ENCODE measurements at regions not wholly inside any gene's neighbourhood (a gene's known extent, or its start where the extent isn't known, plus 50 kb on each side); places are given as distances from the start of the nearest gene placed in this dataset.
"Not testable (repeated sequence)": the region's sequence is repeated elsewhere in the genome, so short reads cannot be mapped to it uniquely, and the experiment has no call there.

- H3K36me3 Mint-ChIP-seq (ENCODE audit: low read depth) = no peaks in the 10 kb centered on the region
- H3K27ac Mint-ChIP-seq = no peak overlapping the region
- Histone ChIP-seq H3K4me3 (ENCODE audit: low read length) (no peak overlapping the region), H3K9ac (ENCODE audit: extremely low read depth, low read length, poor library complexity, severe bottlenecking) (no peak overlapping the region), H3K36me3 (ENCODE audit: control insufficient read depth, insufficient read depth, low read length) (no peaks in the 10 kb centered on the region), H3K27ac (ENCODE audit: low read depth, low read length) (no peak overlapping the region), H3K9me3 (ENCODE audit: control insufficient read depth, low read length) (peaks cover 6% of the 10 kb centered on the region), H3K27me3 (ENCODE audit: control insufficient read depth, insufficient read depth, low read length, poor library complexity, severe bottlenecking) (no peaks in the 10 kb centered on the region), H3K4me1 (ENCODE audit: control insufficient read depth, insufficient read depth, low read length) (no peaks in the 10 kb centered on the region)
- peaks cover 8% of the 10 kb centered on the region for H3K9me3 Mint-ChIP-seq
- H3K4me3 Mint-ChIP-seq = no peak overlapping the region
- no peaks in the 10 kb centered on the region for H3K4me1 Mint-ChIP-seq
- no peaks in the 10 kb centered on the region for H3K27me3 Mint-ChIP-seq (ENCODE audit: insufficient read depth)
- WGBS, 2 experiments (ENCODE audit: insufficient coverage in 1 of 2, insufficient read length in 1 of 2) = 94 to 96% methylated on average over 9 to 26 of the region's 26 CpGs
- no peak for DNase-seq
- TF ChIP-seq, protein P1, sequence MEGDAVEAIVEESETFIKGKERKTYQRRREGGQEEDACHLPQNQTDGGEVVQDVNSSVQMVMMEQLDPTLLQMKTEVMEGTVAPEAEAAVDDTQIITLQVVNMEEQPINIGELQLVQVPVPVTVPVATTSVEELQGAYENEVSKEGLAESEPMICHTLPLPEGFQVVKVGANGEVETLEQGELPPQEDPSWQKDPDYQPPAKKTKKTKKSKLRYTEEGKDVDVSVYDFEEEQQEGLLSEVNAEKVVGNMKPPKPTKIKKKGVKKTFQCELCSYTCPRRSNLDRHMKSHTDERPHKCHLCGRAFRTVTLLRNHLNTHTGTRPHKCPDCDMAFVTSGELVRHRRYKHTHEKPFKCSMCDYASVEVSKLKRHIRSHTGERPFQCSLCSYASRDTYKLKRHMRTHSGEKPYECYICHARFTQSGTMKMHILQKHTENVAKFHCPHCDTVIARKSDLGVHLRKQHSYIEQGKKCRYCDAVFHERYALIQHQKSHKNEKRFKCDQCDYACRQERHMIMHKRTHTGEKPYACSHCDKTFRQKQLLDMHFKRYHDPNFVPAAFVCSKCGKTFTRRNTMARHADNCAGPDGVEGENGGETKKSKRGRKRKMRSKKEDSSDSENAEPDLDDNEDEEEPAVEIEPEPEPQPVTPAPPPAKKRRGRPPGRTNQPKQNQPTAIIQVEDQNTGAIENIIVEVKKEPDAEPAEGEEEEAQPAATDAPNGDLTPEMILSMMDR (conservative IDR thresholded peaks at IDR 0.05) = no peak
Measured at GRCh38 chr2:51780353-51780752, 748.4 kb upstream of the NRXN1 start.

DNA sequence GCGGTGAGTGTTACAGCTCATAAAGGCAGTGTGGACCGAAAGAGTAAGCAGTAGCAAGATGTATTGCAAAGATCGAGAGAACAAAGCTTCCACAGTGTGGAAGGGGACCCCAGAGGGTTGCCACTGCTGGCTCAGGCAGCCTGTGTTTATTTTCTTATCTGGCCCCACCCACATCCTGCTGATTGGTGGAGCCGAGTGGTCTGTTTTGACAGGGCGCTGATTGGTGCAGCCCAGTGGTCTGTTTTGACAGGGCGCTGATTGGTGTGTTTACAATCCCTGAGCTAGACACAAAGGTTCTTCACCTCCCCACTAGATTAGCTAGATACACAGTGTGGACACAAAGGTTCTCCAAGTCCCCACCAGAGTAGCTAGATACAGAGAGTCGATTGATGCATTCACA lies 747.8 kb upstream of the NRXN1 start:
- DNase-seq; H3K4me3 ChIP-seq (ENCODE audit: low read length); H3K36me3 ChIP-seq (ENCODE audit: control insufficient read depth, insufficient read depth, low read length); H3K27ac ChIP-seq (ENCODE audit: low read depth, low read length); H3K4me3 Mint-ChIP-seq; H3K4me1 ChIP-seq (ENCODE audit: control insufficient read depth, insufficient read depth, low read length); H3K27me3 ChIP-seq (ENCODE audit: control insufficient read depth, insufficient read depth, low read length, poor library complexity, severe bottlenecking); H3K27ac Mint-ChIP-seq; H3K27me3 Mint-ChIP-seq (ENCODE audit: insufficient read depth); H3K9ac ChIP-seq (ENCODE audit: extremely low read depth, low read length, poor library complexity, severe bottlenecking); H3K36me3 Mint-ChIP-seq (ENCODE audit: low read depth); H3K9me3 ChIP-seq (ENCODE audit: control insufficient read depth, low read length); H3K4me1 Mint-ChIP-seq: not testable (repeated sequence)
- peaks cover 14% of the 10 kb centered on the region for H3K9me3 Mint-ChIP-seq
- 94 to 98% methylated on average over 3 to 7 of the region's 7 CpGs for WGBS, 2 experiments (ENCODE audit: insufficient coverage in 1 of 2, insufficient read length in 1 of 2)

GRCh38 chr2:51778806-51779205 lies 746.9 kb upstream of the NRXN1 start:
- no peak for DNase-seq
- Histone ChIP-seq H3K9me3 (ENCODE audit: control insufficient read depth, low read length) (peaks cover 6% of the 10 kb centered on the region), H3K9ac (ENCODE audit: extremely low read depth, low read length, poor library complexity, severe bottlenecking) (no peak overlapping the region), H3K36me3 (ENCODE audit: control insufficient read depth, insufficient read depth, low read length) (no peaks in the 10 kb centered on the region), H3K4me3 (ENCODE audit: low read length) (no peak overlapping the region), H3K27me3 (ENCODE audit: control insufficient read depth, insufficient read depth, low read length, poor library complexity, severe bottlenecking) (no peaks in the 10 kb centered on the region), H3K4me1 (ENCODE audit: control insufficient read depth, insufficient read depth, low read length) (no peaks in the 10 kb centered on the region), H3K27ac (ENCODE audit: low read depth, low read length) (no peak overlapping the region)
- Mint-ChIP-seq H3K36me3 (ENCODE audit: low read depth) (no peaks in the 10 kb centered on the region), H3K4me1 (no peaks in the 10 kb centered on the region), H3K27me3 (ENCODE audit: insufficient read depth) (no peaks in the 10 kb centered on the region), H3K9me3 (peaks cover 19% of the 10 kb centered on the region), H3K4me3 (no peak overlapping the region), H3K27ac (no peak overlapping the region)
- 90% methylated on average over 2 to 3 of the region's 3 CpGs for WGBS, 2 experiments (ENCODE audit: insufficient coverage in 1 of 2, insufficient read length in 1 of 2)
- TF ChIP-seq, protein P1 (conservative IDR thresholded peaks at IDR 0.05) = no peak

- not testable (repeated sequence) for H3K9ac ChIP-seq (ENCODE audit: extremely low read depth, low read length, poor library complexity, severe bottlenecking); H3K27ac Mint-ChIP-seq; H3K9me3 ChIP-seq (ENCODE audit: control insufficient read depth, low read length); H3K4me3 ChIP-seq (ENCODE audit: low read length); DNase-seq; H3K4me1 Mint-ChIP-seq; H3K4me3 Mint-ChIP-seq; H3K36me3 ChIP-seq (ENCODE audit: control insufficient read depth, insufficient read depth, low read length); H3K27me3 Mint-ChIP-seq (ENCODE audit: insufficient read depth); H3K27me3 ChIP-seq (ENCODE audit: control insufficient read depth, insufficient read depth, low read length, poor library complexity, severe bottlenecking); H3K4me1 ChIP-seq (ENCODE audit: control insufficient read depth, insufficient read depth, low read length); H3K36me3 Mint-ChIP-seq (ENCODE audit: low read depth); H3K27ac ChIP-seq (ENCODE audit: low read depth, low read length)
- H3K9me3 Mint-ChIP-seq = peaks cover 38% of the 10 kb centered on the region
- whole genome bisulfite sequencing, 2 experiments (ENCODE audit: insufficient coverage in 1 of 2, insufficient read length in 1 of 2) = 92 to 97% methylated on average over 11 to 12 of the region's 12 CpGs
Measured at GRCh38 chr2:51774606-51775005, 742.7 kb upstream of the NRXN1 start.
